ENCODE measurements at regions not wholly inside any gene's neighbourhood (a gene's known extent, or its start where the extent isn't known, plus 50 kb on each side); places are given as distances from the start of the nearest gene placed in this dataset.
"Not testable (repeated sequence)": the region's sequence is repeated elsewhere in the genome, so short reads cannot be mapped to it uniquely, and the experiment has no call there.

DNA sequence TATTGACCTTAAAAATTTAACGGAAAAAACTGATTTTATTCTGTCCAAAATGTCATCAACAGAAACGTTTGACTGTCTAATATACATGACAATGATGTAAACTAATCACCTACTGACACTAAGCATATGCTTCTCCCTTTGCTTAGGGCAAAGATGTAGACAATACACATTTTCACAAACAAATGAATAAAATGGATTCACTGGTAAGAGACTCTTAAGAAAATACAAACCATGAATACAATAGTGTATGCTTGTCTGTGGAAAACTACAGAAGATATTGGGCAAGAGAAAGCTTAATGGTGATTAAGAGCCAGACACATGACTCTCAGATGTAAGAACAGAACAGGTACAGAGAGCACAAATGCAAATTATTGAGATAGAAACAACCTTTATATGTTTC lies 1248.7 kb downstream of the FSCB start:
- DNase-seq (ENCODE audit: extremely low spot score, insufficient read length, low read depth) (no peak), FAIRE-seq (no peak)

DNA sequence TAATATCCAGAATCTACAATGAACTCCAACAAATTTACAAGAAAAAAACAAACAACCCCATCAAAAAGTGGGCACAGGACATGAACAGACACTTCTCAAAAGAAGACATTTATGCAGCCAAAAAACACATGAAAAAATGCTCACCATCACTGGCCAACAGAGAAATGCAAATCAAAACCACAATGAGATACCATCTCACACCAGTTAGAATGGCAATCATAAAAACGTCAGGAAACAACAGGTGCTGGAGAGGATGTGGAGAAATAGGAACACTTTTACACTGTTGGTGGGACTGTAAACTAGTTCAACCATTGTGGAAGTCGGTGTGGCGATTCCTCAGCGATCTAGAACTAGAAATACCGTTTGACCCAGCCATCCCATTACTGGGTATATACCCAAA lies 1250.1 kb downstream of the FSCB start:
- DNase-seq (ENCODE audit: extremely low spot score, insufficient read length, low read depth); FAIRE-seq: not testable (repeated sequence)

DNA sequence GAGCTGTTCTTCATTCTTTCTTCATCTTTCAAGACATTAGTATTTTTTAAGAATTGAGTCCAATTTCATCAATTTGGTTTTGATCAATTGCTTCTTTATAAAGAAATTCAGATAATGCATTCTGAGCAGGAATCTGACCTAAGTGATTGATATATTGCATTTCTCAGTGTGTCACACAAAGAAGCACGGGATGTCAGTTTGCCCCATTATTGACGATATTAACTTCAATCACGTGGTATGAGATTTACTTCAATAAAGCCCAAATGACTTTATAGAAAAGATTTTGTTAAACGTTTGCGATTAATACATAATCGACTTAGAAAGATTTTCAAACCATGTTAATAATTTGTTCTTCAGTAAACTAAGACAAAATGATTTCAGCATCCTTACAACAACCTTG lies 1254.2 kb downstream of the FSCB start:
- no peak for DNase-seq (ENCODE audit: extremely low spot score, insufficient read length, low read depth)
- FAIRE-seq = no peak

DNA sequence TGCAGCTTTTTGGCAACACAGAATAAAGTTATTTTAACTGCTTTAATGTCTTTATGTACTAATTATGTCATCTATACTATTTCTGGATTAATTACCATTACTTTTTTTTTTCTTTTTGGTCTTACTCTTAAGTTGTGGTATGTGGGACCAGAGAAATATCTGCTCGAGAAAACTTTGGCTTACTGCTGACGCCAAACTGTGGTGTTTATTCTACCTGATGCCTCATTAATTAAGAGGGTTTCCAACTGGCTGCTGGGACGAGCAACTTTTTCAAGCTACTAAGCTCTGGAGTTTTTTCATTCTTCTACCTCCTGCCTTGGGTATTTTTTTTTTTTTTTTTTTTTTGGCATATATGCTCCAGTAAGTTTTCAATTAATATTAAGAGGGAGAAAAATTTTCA lies 1257.5 kb downstream of the FSCB start:
- no peak for FAIRE-seq
- DNase-seq (ENCODE audit: extremely low spot score, insufficient read length, low read depth) = no peak

DNA sequence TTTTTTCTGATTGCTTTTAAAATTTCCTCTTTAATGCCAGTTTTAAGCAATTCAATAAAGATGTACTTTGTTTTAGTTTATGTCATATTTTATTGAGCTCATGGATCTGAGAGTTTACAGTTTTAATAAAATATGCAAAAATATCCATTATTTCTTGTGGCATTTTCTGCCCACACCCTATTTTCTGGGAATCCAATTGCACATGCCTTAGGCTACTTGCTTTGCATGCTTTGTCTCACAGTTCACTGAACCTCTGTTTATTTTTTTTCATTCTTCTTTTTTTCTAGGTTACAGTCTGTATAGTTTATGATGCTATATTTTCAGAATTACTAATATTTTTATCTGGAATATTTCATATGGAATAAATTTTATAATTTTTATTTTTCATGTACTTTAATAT lies 1258.0 kb downstream of the FSCB start:
- DNase-seq (ENCODE audit: extremely low spot score, insufficient read length, low read depth) (no peak), FAIRE-seq (no peak)

DNA sequence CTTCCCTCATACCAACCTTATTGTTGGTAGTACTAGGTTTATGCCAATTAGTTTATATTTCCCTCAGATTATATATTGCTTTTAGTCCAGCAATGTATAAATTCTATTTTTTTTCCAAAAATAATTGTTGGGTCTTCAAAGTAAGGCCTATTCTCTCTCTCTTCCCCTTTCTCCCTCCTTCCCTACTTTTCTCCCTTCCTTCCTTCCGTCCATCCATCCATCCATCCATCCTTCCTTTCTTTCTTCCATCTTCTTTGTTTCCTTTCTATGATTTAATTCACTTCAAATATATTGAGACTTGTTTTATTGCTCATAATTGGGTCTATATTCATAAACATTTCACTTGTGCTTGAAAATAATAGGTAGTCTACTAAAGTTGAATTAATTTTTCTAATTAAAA lies 1259.2 kb downstream of the FSCB start:
- no peak for FAIRE-seq
- DNase-seq (ENCODE audit: extremely low spot score, insufficient read length, low read depth) = no peak

DNA sequence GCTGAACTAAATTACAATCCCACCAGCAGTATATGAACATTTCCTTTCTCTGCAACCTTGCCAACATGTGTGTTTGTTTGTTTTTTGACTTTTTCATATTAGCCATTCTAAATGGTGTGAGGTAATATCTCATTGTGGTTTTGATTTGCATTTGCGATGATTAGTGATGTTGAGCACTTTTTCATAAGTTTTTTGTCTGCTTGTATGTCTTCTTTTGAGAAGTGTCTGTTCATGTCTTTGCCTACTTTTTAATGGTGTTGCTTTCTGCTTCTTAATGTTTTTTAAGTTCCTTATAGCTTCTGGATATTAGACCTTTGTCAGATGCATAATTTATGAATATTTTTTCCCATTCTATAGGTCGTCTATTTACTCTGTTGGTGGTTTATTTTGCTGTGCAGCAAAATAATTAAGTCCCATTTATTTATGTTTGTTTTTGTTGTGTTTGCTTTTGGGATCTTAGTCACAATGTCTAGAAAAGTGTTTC lies 1262.9 kb downstream of the FSCB start:
- FAIRE-seq = no peak
- DNase-seq (ENCODE audit: extremely low spot score, insufficient read length, low read depth) = no peak

DNA sequence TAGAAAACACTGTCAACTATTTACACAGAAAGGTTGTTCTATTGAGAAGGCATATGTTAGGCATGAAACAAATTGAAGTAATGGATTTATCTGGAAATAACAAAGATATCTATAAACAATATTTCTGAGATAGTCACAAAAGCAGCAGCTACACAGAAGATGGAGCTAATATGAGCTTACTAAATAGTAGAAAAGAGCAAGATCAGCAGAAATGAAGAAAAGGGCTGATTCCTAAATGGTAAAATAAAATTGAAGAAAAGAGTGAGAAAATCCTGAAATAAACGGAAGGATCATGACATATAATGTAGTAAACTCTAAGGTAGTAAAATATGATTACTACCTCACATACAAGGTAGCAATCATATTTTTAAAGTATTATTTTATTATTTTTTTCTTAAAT lies 1263.9 kb downstream of the FSCB start:
- no peak for FAIRE-seq

DNA sequence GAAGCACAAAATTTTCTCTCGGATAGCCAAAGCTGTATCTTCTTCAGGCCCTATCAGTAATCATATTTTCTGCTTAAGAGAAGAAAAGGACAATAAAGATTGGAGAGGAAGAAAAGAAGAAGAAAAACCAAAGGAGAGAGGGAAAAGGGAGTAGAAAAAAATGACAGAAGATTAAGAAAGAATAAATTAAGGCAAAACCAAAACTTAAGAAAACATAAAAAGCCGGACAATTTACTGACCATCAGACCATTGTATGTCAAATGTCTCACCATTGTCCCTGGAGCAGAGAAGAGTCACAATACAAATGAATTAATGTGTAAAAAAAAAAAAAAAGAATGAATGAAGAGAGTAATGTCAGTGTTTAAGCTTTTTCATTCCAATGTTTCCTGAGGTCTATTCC lies 1274.8 kb downstream of the FSCB start:
- no peak for FAIRE-seq
- no peak for DNase-seq (ENCODE audit: extremely low spot score, insufficient read length, low read depth)

More for the DNA sequence above, 1263.9 kb downstream of the FSCB start:
- DNase-seq (ENCODE audit: extremely low spot score, insufficient read length, low read depth) = no peak

DNA sequence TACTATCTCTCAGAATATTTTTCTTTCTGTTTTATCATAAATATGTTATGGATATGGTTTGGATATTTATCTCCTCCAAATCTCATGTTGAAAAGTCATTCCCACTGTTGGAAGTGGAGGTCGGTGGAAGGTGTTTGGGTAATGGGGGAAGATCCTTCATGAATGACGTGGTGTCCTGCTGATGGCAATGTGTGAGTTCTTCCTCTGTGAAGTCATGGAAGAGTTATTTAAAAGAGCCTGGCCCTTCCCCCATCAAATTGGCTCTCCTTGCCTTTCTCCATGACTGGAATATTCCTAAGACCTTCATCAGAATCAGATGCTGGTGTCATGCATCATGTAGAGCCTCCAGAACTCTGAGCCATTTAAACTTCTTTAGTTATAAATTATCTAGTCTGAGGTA lies 1291.6 kb downstream of the FSCB start:
- FAIRE-seq = no peak
- no peak for DNase-seq (ENCODE audit: extremely low spot score, insufficient read length, low read depth)

DNA sequence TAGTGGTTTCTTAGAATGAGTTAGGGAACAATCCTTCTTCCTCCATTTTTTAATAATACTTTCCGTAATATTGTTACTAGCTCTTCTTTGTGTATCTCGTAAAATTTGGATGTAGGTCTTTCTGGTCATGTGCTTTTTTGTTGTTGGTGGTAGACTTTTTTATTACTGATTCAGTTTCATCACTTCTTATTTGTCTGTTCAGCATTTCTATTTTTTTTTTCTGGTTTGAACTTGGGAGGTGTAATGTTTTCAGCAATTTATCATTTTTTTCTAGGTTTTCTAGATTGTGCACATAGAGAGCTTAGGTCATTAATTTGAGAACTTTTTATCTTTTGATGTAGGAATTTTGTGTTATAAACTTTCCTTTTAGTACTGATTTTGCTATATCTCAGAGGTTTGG lies 1299.9 kb downstream of the FSCB start:
- no peak for FAIRE-seq
- DNase-seq (ENCODE audit: extremely low spot score, insufficient read length, low read depth) = no peak

DNA sequence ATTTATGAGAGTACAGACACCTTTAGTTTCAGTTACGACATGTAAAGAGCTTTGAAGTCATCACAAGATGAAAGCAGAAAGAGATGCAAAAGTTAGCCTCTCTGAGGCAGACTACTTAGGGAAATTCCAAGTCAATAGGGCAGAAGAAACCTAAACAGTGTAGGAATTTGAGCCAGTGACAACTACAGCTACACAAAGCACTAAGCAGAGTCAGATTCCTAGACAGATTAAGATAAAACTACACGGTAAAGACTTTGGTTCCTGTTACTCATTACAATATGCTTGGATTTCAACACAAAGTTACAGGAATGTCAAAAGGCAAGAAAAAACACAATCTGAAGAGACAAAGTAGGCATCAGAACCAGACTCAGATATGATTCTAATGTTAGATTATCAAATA lies 1302.3 kb downstream of the FSCB start:
- FAIRE-seq (no peak), DNase-seq (ENCODE audit: extremely low spot score, insufficient read length, low read depth) (no peak)

DNA sequence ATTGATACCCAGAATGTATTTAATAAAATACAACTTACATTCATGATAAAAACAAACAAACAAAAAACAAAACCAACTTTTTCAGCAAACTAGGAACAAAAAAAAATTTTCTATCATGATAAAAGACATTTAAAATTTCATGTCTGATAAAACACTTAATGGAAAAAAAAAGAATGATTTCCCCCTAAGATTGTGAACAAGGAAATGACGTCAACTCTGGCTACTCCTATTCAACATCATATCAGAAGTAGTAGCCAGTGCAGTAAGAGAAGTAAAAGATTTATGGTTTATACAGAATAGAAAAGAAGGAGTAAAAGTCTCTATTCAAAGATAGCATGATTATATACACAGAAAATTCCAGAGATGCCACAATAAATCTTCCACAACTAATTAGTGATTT lies 1306.6 kb downstream of the FSCB start:
- FAIRE-seq = no peak
- DNase-seq (ENCODE audit: extremely low spot score, insufficient read length, low read depth) = no peak

DNA sequence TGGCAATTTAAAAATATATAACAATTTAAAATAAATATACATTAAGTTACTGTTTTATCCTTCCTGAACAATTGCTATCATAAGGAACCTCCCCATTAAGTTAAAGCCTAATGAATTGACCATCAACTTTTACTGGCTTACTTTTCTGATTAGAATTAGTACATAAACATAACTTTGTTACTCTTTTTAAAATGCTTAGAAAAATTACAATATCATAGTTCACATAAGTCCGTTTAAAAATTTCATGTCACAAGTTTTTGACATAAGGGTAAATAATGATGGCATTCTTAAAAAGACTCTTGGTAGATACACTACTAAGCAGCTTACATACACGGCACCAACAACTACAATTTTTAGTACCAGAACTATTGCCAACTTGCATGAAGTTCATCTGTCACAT lies 1308.6 kb downstream of the FSCB start:
- DNase-seq (ENCODE audit: extremely low spot score, insufficient read length, low read depth) = no peak
- FAIRE-seq = no peak

DNA sequence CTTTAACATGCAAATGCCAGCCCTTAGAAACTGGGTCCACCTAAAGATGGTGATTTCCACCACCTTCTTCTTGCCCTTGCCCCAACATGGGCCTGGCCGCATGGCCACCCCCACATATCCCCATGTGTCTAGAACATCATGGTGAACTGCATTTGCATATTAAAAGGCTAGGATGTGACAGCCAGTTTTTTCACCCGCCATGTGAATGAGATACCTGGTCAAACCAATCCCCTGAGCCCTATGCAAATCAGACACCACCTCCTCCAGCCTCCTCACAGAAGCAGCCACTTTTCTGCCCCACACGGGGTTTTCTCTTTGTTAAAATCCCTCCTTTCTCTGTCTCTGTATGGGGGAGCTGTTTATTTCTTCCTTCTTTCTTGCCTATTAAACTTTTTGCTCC lies 1322.5 kb downstream of the FSCB start:
- FAIRE-seq (no peak), DNase-seq (ENCODE audit: extremely low spot score, insufficient read length, low read depth) (no peak)

DNA sequence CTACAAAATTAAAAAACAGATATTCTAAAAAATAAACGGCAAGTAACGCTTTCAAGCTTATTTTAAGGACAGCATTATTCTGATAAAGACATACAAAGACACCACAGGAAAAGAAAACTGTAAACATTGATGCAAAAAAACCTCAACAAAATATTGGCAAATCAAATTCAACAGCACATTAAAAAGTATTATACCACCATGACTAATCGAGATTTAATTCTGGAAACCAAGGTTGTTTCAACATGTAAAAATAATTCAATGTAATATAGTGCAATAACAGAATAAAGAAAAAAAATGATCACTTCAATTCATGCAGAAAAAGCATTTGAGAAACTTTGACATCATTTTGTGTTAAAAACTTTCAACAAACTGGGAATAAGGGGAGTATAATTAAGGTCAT lies 1323.2 kb downstream of the FSCB start:
- FAIRE-seq = no peak
- DNase-seq (ENCODE audit: extremely low spot score, insufficient read length, low read depth) = no peak

DNA sequence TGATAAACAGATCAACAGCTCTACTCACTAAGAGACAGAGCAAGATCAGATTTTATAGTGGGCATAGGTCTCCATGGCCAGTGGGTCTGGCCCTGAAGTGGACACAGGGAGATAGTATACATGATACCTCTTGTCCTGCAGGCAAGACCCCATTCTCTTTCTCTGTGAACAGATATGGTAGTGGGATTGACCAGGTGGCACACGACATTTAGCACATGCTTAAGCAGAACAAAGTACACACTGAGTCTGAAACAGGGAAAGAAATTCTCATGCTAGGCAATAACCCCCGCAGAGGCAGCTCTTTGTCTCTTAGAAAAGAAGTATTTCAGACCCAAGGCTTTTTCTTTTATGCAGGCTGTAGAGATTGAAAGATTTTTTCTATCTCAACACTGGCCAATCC lies 1331.2 kb downstream of the FSCB start:
- FAIRE-seq = no peak
- no peak for DNase-seq (ENCODE audit: extremely low spot score, insufficient read length, low read depth)

DNA sequence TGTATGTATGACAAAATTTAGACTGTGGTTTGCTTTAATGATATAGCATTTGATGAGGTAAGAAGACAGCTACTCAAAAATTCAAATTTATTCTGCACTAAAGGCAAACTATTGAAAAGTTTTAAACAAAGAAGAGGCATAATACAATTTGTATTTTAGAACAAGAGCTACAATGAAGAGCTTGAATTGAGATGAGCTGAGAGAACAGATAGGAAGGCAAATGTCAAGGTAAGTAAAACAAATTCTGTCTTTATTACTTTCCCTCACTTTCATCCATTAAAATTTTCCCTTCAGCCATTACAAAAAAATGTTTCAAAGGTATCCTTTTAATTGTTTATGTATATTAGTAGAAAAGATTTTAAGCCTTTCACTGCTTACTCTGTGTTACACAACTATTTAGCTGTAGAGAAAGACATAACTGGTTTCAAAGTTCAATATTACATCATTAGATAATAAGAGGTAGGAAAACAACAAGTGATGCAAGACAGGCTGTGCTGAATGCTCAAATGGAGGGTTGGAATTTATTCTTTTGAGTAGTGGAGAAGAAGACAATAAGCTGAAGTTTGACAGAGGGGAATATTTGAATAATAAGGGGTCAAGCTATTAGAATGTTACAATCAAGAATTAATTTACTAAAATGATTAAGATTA lies 1334.1 kb downstream of the FSCB start:
- DNase-seq (ENCODE audit: extremely low spot score, insufficient read length, low read depth) = no peak
- no peak for FAIRE-seq

DNA sequence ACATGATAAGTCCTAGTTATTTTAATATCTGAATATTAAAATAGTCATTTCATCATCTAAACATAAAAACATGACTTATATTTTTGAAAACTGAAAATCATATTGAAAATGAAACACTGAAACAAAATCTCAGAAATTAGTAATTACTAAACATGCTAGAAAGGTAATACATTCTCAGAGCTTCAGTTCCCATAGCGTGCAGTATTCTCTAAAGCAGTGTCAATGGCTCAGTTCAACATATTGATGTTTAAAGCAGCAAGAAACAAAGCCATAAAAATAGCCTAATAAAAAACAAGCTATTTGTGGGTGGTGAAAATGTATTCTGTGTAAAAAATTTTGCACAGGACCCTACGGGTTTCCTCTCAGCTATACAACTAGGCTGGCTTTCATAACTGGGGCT lies 1337.4 kb downstream of the FSCB start:
- FAIRE-seq = no peak
- DNase-seq (ENCODE audit: extremely low spot score, insufficient read length, low read depth) = no peak

DNA sequence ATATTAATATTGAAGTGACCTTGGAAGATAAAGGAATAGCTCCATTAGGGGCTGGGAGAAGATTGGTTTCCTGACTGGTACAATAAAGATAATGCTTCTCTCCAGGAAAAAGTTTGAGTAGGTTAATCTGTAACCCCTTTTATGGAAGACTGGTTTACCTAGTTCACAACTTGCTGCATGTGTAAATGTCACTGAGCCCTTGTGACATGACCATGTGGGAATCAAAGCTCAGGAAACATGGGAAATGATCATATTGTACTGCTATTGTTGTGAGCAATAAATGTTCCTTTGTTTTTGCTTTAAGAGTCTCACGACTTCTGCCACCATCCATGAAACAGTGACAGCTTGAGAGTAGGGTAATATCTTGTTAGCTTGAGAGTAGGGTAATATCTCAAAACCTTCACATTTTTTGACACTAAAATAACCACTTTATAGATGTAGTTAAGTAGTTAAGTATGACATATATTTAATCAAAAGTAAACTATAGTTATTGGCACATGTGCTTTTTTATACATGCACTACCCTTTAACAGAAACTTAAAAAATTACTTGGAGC lies 1338.6 kb downstream of the FSCB start:
- FAIRE-seq (no peak), DNase-seq (ENCODE audit: extremely low spot score, insufficient read length, low read depth) (no peak)

DNA sequence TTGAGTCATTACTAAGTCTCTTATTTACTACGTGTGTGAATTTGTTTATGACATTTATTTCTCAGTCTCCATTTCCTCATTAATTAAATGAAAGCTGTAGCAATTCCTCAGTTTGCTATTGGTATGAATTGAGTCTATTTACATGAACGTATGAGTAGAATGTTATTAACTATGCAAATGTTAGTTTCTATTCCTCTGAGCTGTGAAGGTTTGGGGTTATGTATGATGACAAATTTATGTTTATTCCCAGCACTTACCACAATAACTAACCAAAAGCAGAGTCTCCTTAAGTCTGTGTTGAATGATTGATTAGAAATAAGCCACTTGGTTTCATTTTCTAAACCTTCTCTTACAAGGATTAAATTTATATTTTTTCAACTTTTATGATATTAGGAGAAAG lies 1340.9 kb downstream of the FSCB start:
- DNase-seq (ENCODE audit: extremely low spot score, insufficient read length, low read depth) (no peak), FAIRE-seq (no peak)

DNA sequence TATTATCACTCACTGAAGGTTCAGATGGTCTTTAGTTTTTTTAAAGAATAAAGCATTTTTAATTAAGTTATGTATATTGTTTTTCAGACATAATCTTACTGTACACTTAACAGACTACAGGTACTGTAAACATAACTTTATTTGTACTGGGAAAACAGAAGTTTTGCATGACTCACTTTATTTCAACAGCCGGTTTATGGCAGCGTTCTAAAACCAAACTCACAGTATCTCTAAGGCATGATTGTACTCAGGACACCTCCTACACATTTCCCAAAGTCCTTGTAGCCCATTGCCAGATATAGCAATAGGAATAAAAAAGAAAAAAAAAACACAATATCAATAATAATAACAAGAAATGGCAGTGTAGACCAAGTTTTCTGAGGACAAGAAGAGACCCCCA lies 1341.4 kb downstream of the FSCB start:
- no peak for FAIRE-seq
- no peak for DNase-seq (ENCODE audit: extremely low spot score, insufficient read length, low read depth)

Measured in GM18507 (cell line).